ENCODE measurements at regions not wholly inside any gene's neighbourhood (a gene's known extent, or its start where the extent isn't known, plus 50 kb on each side); places are given as distances from the start of the nearest gene placed in this dataset.

DNA sequence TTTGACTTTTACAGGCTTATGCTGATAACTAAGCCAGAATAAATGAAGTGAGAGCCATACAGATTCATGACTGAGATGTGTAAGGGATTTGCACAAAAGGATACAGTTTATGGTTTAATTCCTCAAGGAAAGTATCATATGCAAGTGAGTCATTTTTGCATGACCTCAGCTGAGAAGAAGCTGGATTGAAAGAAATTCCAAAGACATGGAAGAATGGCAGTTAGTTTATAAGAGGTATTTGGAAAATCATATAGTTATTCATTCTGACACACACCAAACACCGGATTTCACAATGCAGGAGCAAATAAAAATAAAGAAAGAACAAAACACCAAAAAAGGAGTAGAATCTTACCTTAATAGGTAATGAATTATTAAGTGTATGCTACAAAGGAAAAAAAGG is 83.2 kb upstream of the RND3 start:
- DNase-seq, result no peak

DNA sequence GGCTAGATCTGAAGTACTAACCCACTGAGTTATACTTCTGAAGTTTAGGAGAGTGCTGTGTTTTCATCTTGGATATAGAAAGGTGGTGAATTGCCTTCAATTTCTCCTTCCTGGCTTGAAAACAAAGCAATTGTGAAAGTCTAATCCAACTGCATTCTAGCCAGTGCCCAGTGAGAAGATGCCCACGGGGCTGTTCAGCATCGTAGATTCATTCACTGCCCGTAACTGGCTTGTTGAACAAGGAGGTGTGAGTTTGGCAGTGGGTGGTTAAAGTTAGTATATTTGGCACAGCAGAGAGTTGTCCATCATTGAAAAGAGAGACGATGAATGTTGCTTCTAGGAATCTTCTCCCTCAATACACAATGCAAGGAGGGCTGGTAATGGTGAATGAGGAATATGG is 82.3 kb upstream of the RND3 start:
- no peak for DNase-seq

DNA sequence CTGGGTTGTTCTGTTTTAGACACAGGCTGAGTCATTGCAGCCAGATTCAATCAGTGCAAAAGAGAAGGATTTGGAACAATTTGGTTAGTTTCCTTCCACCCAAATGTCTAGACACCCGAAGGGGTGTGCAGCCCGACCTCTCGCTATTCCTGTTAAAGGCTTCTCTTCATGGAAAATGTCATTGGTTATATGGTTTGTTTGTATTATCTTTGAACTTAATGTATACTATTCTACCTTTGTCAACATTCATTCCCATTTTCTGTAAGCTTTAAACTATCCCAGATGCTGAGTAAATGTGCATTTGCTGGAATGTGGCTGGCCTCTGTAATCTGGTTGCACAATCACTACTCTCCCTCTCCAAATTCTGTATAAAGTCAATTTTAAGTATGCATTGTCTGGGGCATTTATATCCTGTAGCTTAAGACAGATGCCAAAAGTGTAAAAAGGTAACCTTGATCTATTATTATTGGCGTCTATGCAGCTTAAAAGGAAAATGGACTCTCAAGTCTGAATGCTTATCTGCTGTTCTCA is 80.4 kb upstream of the RND3 start:
- DNase-seq, result no peak

DNA sequence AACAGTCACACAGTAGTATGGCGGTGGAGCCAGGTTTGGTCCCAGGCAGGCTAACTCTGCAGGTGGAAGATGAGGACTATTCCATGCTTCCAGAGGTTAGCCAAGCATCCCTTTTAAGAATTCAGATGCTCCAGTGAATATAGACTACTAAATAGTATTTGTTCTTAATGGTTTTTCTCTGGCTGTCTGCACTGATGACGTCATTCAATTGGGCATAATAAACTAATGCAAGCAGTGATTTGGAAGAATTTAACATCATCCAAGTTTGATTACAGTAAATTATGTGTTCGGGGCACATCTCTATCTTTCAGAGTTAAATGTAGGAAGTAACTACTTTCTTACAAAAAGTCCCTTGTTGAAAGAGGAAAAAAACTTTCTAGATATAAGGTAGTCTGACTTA is 78.8 kb upstream of the RND3 start:
- no peak for DNase-seq

GRCh38 chr2:150561076-150561475 is 73.6 kb upstream of the RND3 start:
- DNase-seq, result no peak

GRCh38 chr2:150557020-150557600 is 69.6 kb upstream of the RND3 start:
- no peak for DNase-seq

- no peak for DNase-seq
Observed at GRCh38 chr2:150555611-150556356, 68.3 kb upstream of the RND3 start.

- no peak for DNase-seq
Observed at GRCh38 chr2:150554046-150554445, 66.6 kb upstream of the RND3 start.

DNA sequence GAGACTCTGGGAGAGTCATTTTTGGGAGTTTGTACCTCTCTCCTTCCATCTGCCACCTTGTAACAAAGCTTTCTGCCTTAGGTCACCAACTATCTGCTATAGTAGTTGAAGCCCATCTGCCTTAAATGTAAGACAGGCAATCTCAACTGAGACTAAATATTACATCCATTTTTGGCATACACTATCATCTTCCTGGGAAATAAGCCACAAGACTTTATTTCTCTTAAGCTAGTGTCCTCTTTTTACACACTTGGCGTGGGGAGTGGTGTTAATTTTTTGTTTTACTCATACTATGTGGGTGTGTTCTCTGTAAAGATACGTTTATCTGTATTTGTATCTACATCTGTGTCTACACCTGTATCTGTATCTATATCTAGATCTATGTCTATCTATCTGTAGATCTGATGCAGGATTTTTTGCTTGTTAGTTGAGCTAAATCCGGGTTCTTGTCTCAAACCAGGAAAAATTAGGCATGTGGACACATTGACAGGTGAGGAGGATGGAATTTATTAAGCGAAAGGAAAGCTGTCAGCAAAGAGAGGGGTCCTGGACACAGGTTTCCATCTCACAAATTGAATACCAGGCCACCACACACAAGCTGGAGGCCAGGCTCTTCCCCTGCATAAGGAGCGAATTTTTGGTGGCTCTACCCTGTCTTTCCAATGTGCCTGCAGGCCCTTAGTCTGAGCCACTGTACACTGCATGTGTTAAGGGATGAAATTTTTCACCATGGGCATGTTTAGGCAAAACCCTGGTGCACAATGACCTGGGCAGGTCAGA is 64.8 kb upstream of the RND3 start:
- DNase-seq, result no peak

DNA sequence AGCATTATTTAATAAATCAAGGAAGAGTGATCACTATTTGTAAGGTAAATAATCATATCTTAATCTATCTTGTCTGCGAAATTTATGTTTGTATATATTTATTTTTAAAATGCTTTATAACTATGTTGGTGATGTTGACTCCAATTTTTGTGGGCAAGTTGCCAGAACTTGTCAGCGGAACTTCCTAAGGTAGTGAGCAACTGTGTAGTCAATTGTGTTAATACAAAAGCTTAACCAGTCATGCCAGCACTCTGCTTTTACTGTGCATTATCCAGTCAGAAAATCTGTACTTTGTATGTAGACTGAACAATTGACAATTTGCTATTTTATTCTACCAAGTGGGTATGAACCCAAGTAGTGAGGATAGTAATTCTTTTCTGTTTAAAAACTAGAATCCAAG is 61.9 kb upstream of the RND3 start:
- no peak for DNase-seq

- DNase-seq, result no peak
Observed at GRCh38 chr2:150548527-150548926, 61.1 kb upstream of the RND3 start.

GRCh38 chr2:150545916-150546315 is 58.4 kb upstream of the RND3 start:
- DNase-seq, result no peak

- DNase-seq, result no peak
Observed at GRCh38 chr2:150544731-150545130, 57.3 kb upstream of the RND3 start.

DNA sequence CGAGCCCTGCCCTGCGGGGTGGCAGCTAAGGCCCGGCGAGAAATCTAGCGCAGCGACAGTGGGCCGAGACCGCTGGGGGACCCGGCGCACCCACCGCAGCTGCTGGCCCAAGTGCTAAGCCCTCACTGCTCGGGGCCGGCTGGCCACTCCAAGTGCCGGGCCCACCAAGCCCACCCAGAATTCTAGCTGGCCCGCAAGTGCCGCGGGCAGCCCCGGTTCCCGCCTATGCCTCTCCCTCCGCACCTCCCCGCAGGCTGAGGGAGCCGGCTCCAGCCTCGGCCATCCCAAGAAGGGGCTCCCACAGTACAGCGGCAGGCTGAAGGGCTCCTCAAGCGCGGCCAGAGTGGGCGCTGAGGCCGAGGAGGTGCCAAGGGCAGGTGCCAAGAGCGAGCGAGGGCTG is 55.2 kb upstream of the RND3 start:
- no peak for DNase-seq

GRCh38 chr2:150542172-150542571 is 54.7 kb upstream of the RND3 start:
- no peak for DNase-seq

GRCh38 chr2:150538651-150539201 is 51.3 kb upstream of the RND3 start:
- no peak for DNase-seq

Measured in stimulated activated CD4-positive, alpha-beta T cell treated with anti-CD3 and anti-CD28 coated beads, Interleukin-1b, Interleukin-23, amount 100 ng/mL, for 48 hours (primary cell).